ENCODE measurements at regions not wholly inside any gene's neighbourhood (a gene's known extent, or its start where the extent isn't known, plus 50 kb on each side); places are given as distances from the start of the nearest gene placed in this dataset.
"Not testable (repeated sequence)": the region's sequence is repeated elsewhere in the genome, so short reads cannot be mapped to it uniquely, and the experiment has no call there.

- peak; percentile 89 for DNase-seq
These were observed 267.6 kb upstream of the ID4 start for GRCh38 chr6:19569563-19569962.

- DNase-seq = no peak
These were observed 266.0 kb upstream of the ID4 start for GRCh38 chr6:19571176-19571575.

GRCh38 chr6:19578481-19578880 lies 258.7 kb upstream of the ID4 start:
- peak; percentile 42 for DNase-seq

- DNase-seq = not testable (repeated sequence)
These were observed 253.0 kb upstream of the ID4 start for GRCh38 chr6:19584207-19584606.

GRCh38 chr6:19587238-19587942 lies 249.8 kb upstream of the ID4 start:
- no peak for DNase-seq

GRCh38 chr6:19590501-19591131 lies 246.6 kb upstream of the ID4 start:
- DNase-seq = no peak

- DNase-seq = no peak
These were observed 239.3 kb upstream of the ID4 start for GRCh38 chr6:19597809-19598320.

GRCh38 chr6:19599796-19600464 lies 237.2 kb upstream of the ID4 start:
- no peak for DNase-seq

- peak; percentile 39 for DNase-seq
These were observed 234.6 kb upstream of the ID4 start for GRCh38 chr6:19602434-19603013.

GRCh38 chr6:19603721-19604120 lies 233.4 kb upstream of the ID4 start:
- no peak for DNase-seq

- no peak for DNase-seq
These were observed 231.5 kb upstream of the ID4 start for GRCh38 chr6:19605624-19606023.

GRCh38 chr6:19608546-19608945 lies 228.6 kb upstream of the ID4 start:
- DNase-seq = no peak

- no peak for DNase-seq
These were observed 227.1 kb upstream of the ID4 start for GRCh38 chr6:19609972-19610641.

- DNase-seq = not testable (repeated sequence)
These were observed 224.3 kb upstream of the ID4 start for GRCh38 chr6:19612672-19613466.

- DNase-seq = no peak
These were observed 223.5 kb upstream of the ID4 start for GRCh38 chr6:19613678-19614077.

GRCh38 chr6:19616022-19616421 lies 221.1 kb upstream of the ID4 start:
- no peak for DNase-seq

GRCh38 chr6:19632230-19632629 lies 204.9 kb upstream of the ID4 start:
- DNase-seq = peak; percentile 99

- no peak for DNase-seq
These were observed 204.4 kb upstream of the ID4 start for GRCh38 chr6:19632786-19633185.

- DNase-seq = no peak
These were observed 201.4 kb upstream of the ID4 start for GRCh38 chr6:19635728-19636127.

GRCh38 chr6:19637010-19637409 lies 200.2 kb upstream of the ID4 start:
- DNase-seq = no peak

- no peak for DNase-seq
These were observed 198.2 kb upstream of the ID4 start for GRCh38 chr6:19638931-19639330.

GRCh38 chr6:19643287-19643686 lies 193.9 kb upstream of the ID4 start:
- no peak for DNase-seq

Measured in DMS79 treated with DMSO at 0.1 percent for 48 hours (cell line).